ENCODE measurements at regions not wholly inside any gene's neighbourhood (a gene's known extent, or its start where the extent isn't known, plus 50 kb on each side); places are given as distances from the start of the nearest gene placed in this dataset.

DNA sequence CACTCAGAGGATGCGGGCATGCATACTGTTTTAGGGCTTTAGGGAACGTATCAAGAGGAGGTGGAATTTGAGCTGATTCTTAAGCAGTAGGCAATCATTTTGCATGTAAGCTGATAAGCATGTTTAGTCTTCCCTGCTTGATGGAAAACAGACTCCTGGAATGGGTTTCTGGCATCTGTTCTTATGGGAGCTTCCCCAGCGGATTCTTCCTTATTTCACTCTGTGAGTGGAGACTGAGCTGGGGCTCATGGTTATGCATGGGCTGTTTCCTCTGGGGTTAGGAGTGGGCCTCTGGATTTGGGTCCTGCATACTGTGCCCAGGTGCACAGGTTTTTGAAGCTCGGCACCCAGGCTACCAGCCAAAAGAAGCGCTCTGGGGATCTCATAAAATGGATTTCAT, 93.4 kb downstream of the DIRAS3 start (continued):
- TF ChIP-seq GATA4 (IDR thresholded peaks at IDR 0.05; ENCODE audit: borderline replicate concordance, low read depth) = no peak
- TF ChIP-seq ZXDC (CRISPR knock-in tag; IDR thresholded peaks at IDR 0.05) = no peak
- no peak for TF ChIP-seq NFRKB (IDR thresholded peaks at IDR 0.05)
- no peak for TF ChIP-seq ZNF720 (CRISPR knock-in tag; IDR thresholded peaks at IDR 0.05)

DNA sequence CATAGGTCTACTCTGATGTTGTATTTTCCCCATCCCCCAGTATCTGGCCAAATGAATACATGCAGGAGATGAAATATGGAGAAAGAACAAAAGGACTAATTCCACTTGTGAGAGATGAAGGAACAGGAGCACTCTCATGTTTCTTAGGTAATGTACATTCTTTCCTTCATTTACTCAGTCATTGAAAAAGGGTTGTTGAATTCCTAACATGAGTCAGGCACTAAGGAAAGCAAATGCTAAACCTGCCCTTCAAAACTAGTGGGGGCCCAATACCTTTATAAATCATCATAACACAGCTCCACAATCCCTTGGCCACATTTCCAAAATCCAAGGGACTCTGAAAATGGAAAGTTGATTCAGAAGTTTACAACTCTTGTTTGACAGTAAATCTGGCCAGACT, 94.3 kb downstream of the DIRAS3 start:
- Histone ChIP-seq H3K27me3 (ENCODE audit: control insufficient read depth in 1 of 2, insufficient read depth in 2 of 2, low read length in 2 of 2) (no peaks in the 10 kb centered on the region; a peak in 1 of 5 replicates), H4K20me1 (ENCODE audit: insufficient read depth, low read length) (no peaks in the 10 kb centered on the region), H3K27ac (ENCODE audit: extremely low read length, insufficient read depth, low read length) (no peak overlapping the region), H2AFZ (ENCODE audit: low read length) (no peak overlapping the region), H3K36me3 (replicated peaks in 1 of 2; ENCODE audit: control insufficient read depth in 1 of 2, insufficient read depth in 2 of 2, low read length in 2 of 2) (no peaks in the 10 kb centered on the region), H3K9me3 (ENCODE audit: low read length) (no peaks in the 10 kb centered on the region), H3K9ac (ENCODE audit: insufficient read depth, low read depth, low read length) (no peak overlapping the region), H3K4me3 (replicated peaks in 1 of 3; ENCODE audit: insufficient read depth in 1 of 3, low read depth in 2 of 3, low read length in 3 of 3) (no peak overlapping the region), H3K79me2 (ENCODE audit: insufficient read depth, low read length) (no peaks in the 10 kb centered on the region), H3K4me2 (ENCODE audit: low read depth, low read length) (no peak overlapping the region), H3K4me1 (ENCODE audit: insufficient read depth, low read length) (no peaks in the 10 kb centered on the region)
- CTCF ChIA-PET (ENCODE audit: low intra/inter-chr PET ratio, low total read pairs) = no interaction called here
- ATAC-seq (no peak), DNase-seq (ENCODE audit: low spot score) (no peak), FAIRE-seq (no peak)
- in situ Hi-C loops (cut with HindIII; ENCODE audit: extremely low pct_ligation_motif_present, low pct_unique_long_range_greater_than_20kb) = no loop called here
- POLR2A ChIA-PET = no interaction called here
- intact Hi-C loops (cut with micrococcal nuclease; ENCODE audit: unreplicated experiment) = no loop called here
- no TSS peak for BruUV-seq (replicated peaks)
- no peak for TF ChIP-seq SP2 (CRISPR knock-in tag; IDR thresholded peaks at IDR 0.05)
- TF ChIP-seq SP140L (CRISPR knock-in tag; IDR thresholded peaks at IDR 0.05; ENCODE audit: borderline replicate concordance) = no peak
- TF ChIP-seq CREBL2 (CRISPR knock-in tag; IDR thresholded peaks at IDR 0.05; ENCODE audit: borderline replicate concordance) = no peak
- no peak for TF ChIP-seq HHEX (CRISPR knock-in tag; IDR thresholded peaks at IDR 0.05)
- TF ChIP-seq, protein P1, sequence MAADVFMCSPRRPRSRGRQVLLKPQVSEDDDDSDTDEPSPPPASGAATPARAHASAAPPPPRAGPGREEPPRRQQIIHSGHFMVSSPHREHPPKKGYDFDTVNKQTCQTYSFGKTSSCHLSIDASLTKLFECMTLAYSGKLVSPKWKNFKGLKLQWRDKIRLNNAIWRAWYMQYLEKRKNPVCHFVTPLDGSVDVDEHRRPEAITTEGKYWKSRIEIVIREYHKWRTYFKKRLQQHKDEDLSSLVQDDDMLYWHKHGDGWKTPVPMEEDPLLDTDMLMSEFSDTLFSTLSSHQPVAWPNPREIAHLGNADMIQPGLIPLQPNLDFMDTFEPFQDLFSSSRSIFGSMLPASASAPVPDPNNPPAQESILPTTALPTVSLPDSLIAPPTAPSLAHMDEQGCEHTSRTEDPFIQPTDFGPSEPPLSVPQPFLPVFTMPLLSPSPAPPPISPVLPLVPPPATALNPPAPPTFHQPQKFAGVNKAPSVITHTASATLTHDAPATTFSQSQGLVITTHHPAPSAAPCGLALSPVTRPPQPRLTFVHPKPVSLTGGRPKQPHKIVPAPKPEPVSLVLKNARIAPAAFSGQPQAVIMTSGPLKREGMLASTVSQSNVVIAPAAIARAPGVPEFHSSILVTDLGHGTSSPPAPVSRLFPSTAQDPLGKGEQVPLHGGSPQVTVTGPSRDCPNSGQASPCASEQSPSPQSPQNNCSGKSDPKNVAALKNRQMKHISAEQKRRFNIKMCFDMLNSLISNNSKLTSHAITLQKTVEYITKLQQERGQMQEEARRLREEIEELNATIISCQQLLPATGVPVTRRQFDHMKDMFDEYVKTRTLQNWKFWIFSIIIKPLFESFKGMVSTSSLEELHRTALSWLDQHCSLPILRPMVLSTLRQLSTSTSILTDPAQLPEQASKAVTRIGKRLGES (CRISPR knock-in tag; IDR thresholded peaks at IDR 0.05; ENCODE audit: borderline replicate concordance) = no peak
- TF ChIP-seq E2F2 (CRISPR knock-in tag; IDR thresholded peaks at IDR 0.05; ENCODE audit: borderline replicate concordance) = no peak
- no peak for TF ChIP-seq SALL1 (CRISPR knock-in tag; IDR thresholded peaks at IDR 0.05)
- TF ChIP-seq ZNF484 (CRISPR knock-in tag; IDR thresholded peaks at IDR 0.05; ENCODE audit: borderline replicate concordance, low read depth) = no peak
- TF ChIP-seq TRAFD1 (CRISPR knock-in tag; IDR thresholded peaks at IDR 0.05; ENCODE audit: borderline replicate concordance) = no peak
- TF ChIP-seq ZKSCAN5 (CRISPR knock-in tag; IDR thresholded peaks at IDR 0.05) = no peak
- no peak for TF ChIP-seq NFYB (CRISPR knock-in tag; IDR thresholded peaks at IDR 0.05)
